ENCODE measurements at regions not wholly inside any gene's neighbourhood (a gene's known extent, or its start where the extent isn't known, plus 50 kb on each side); places are given as distances from the start of the nearest gene placed in this dataset.
"Not testable (repeated sequence)": the region's sequence is repeated elsewhere in the genome, so short reads cannot be mapped to it uniquely, and the experiment has no call there.

DNA sequence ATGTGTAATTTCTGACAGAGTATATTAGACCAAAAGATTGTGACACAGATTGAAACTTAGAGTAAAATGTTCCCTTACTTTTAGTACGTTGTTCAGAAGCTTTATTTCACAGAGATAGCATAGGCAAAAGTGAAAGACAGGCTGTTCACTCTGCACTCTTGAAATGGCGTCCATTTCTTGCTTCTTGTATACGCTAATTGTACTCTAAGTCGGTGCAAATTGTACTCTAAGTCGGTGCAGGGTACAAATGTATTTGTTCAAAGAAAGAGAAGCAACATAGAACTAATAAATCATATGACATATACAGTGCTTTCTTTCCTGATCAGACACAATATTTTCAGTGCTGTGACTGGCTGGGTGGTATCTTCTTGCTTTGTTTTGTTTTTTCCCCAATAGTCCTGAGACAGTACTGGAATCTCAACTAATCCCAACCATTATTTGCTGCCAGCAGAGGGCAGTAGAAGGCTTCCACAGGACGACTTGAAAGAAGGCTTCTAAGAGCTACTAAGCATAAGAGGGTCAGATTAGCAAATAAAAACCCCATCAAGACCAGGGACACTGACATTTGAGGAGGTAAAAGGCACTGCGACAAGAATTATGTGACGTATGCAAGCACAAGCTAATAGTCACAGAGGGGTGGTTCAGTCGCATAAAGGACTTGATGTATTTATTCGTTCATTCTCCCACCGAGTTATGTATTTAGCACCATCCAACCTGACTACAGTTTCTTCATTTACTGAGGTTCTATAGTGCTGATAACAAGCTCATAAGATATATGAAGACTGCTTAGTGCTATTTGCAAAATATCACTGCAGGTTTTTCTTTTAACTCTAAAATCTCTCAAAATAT lies 831.8 kb downstream of the TAF11L14 start:
- peak; percentile 61 to 89 (median 78) for DNase-seq
- H3K4me3 ChIP-seq = no peak overlapping the region
- intact Hi-C loops (cut with DNase I) = loop anchor here (5.0 to 10.0 kb wide), 2 partner anchors 231 to 239 kb away; no protein-coding TSS in a partner anchor
- H3K27ac ChIP-seq = no peak overlapping the region
- no peaks in the 10 kb centered on the region for H3K27me3 ChIP-seq
- H3K4me1 ChIP-seq (replicated peaks in 1 of 2) = no peaks in the 10 kb centered on the region
- H3K36me3 ChIP-seq (replicated peaks in 1 of 2) = no peaks in the 10 kb centered on the region
- no peak for TF ChIP-seq POLR2A (IDR thresholded peaks at IDR 0.05)
- TF ChIP-seq, protein P1, sequence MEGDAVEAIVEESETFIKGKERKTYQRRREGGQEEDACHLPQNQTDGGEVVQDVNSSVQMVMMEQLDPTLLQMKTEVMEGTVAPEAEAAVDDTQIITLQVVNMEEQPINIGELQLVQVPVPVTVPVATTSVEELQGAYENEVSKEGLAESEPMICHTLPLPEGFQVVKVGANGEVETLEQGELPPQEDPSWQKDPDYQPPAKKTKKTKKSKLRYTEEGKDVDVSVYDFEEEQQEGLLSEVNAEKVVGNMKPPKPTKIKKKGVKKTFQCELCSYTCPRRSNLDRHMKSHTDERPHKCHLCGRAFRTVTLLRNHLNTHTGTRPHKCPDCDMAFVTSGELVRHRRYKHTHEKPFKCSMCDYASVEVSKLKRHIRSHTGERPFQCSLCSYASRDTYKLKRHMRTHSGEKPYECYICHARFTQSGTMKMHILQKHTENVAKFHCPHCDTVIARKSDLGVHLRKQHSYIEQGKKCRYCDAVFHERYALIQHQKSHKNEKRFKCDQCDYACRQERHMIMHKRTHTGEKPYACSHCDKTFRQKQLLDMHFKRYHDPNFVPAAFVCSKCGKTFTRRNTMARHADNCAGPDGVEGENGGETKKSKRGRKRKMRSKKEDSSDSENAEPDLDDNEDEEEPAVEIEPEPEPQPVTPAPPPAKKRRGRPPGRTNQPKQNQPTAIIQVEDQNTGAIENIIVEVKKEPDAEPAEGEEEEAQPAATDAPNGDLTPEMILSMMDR (IDR thresholded peaks at IDR 0.05) = peak; percentile 61 to 78 (median 72)
- no peaks in the 10 kb centered on the region for H3K9me3 ChIP-seq (replicated peaks in 1 of 3)
- WGBS, 4 donors = 52 to 61% (median 58%) methylated on average over 11 of the region's 11 CpGs

DNA sequence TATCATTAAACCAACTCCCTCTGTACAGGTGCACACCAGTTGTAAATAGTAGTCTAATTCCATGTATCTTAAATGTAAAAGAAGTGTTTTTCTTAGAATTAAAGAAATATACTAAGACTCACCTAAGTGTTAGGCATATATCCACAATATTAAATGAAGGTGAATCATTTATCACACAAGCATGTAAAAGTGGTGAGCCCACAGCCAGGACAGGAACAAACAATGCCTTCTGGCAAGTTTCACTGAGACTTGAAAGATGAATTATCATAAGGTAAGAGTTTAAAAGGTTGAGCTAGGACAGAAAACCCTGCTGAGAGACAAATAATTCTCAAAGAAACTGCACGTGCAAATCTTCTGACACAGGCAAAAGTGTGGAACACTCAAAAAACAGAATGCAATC lies 832.5 kb downstream of the TAF11L14 start:
- no peak for DNase-seq
- Histone ChIP-seq H3K9me3 (replicated peaks in 1 of 3) (no peaks in the 10 kb centered on the region), H3K36me3 (replicated peaks in 1 of 2) (no peaks in the 10 kb centered on the region), H3K27ac (no peak overlapping the region), H3K4me1 (replicated peaks in 1 of 2) (no peaks in the 10 kb centered on the region), H3K27me3 (no peaks in the 10 kb centered on the region), H3K4me3 (no peak overlapping the region)
- TF ChIP-seq, protein P1 (IDR thresholded peaks at IDR 0.05) = no peak
- no peak for TF ChIP-seq POLR2A (IDR thresholded peaks at IDR 0.05)
- 64 to 75% (median 71%) methylated on average over 1 of the region's 1 CpG for WGBS, 4 donors
- intact Hi-C loops (cut with DNase I) = loop anchor here (5.0 to 10.0 kb wide), 2 partner anchors 231 to 238 kb away; no protein-coding TSS in a partner anchor

DNA sequence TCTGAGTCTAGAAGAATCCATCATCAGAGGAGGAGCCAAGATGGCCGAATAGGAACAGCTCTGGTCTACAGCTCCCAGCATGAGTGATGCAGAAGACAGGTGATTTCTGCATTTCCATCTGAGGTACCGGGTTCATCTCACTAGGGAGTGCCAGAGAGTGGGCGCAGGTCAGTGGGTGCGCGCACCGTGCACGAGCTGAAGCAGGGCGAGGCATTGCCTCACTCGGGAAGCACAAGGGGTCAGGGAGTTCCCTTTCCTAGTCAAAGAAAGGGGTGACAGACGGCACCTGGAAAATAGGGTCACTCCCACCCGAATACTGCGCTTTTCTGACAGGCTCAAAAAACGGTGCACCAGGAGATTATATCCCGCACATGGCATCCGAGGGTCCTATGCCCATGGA lies 837.5 kb downstream of the TAF11L14 start:
- H3K27ac ChIP-seq; intact Hi-C loops (cut with DNase I); H3K27me3 ChIP-seq; DNase-seq; H3K36me3 ChIP-seq (replicated peaks in 1 of 2); H3K4me1 ChIP-seq (replicated peaks in 1 of 2); H3K9me3 ChIP-seq (replicated peaks in 1 of 3); H3K4me3 ChIP-seq: not testable (repeated sequence)
- WGBS, 4 donors = 88 to 95% (median 91%) methylated on average over 13 to 15 of the region's 15 CpGs

DNA sequence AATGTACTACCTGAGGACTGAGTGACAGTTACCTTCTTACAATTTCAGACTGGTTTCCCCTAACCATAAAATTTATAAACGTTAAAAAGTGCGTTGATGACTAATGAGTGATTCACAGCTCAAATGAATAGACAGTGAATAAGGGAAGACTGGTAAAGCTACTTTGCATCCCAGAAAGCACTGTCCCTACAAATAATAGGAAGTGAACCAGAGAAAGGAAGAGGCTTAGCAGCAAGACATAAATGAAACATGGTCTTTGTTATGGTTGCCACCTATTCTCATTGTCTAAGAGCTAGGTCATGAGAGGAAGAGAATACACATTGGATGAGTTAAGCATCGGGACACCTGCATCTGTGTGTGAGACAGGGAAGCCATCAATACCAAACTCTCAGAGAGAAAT lies 849.2 kb downstream of the TAF11L14 start:
- H3K27ac ChIP-seq = no peak overlapping the region
- no peak overlapping the region for H3K4me3 ChIP-seq
- intact Hi-C loops (cut with DNase I) = no loop called here
- no peaks in the 10 kb centered on the region for H3K36me3 ChIP-seq (replicated peaks in 1 of 2)
- H3K27me3 ChIP-seq = no peaks in the 10 kb centered on the region
- H3K9me3 ChIP-seq (replicated peaks in 1 of 3) = no peaks in the 10 kb centered on the region
- 39 to 66% (median 42%) methylated on average over 3 of the region's 3 CpGs for WGBS, 4 donors
- DNase-seq = no peak
- no peaks in the 10 kb centered on the region for H3K4me1 ChIP-seq (replicated peaks in 1 of 2)
- TF ChIP-seq, protein P1 (IDR thresholded peaks at IDR 0.05) = no peak
- no peak for TF ChIP-seq POLR2A (IDR thresholded peaks at IDR 0.05)

Data from adrenal gland (tissue), 9 donors.